Effector memory CD4-positive, alpha-beta T cell (primary cell): ENCODE measurements at regions not wholly inside any gene's neighbourhood (a gene's known extent, or its start where the extent isn't known, plus 50 kb on each side); places are given as distances from the start of the nearest gene placed in this dataset.

Source experiments
- DNase-seq, 3 donors: peaks; one replicate each; pipeline ENCODE4 v3.0.0-alpha.2; 2020
- H3K27ac ChIP-seq: 2 replicates; pipeline ENCODE4 v1.7.0; 2013; ENCODE audit warnings: mild to moderate bottlenecking, low read length, moderate library complexity; ENCODE audit not compliant: insufficient read depth, poor library complexity, severe bottlenecking
- H3K27me3 ChIP-seq: replicated peaks from 2 replicates; pipeline ENCODE4 v1.7.0; 2013; ENCODE audit warnings: mild to moderate bottlenecking, low read length; ENCODE audit not compliant: insufficient read depth, control insufficient read depth, poor library complexity, severe bottlenecking
- H3K36me3 ChIP-seq: 2 replicates; pipeline ENCODE4 v1.7.0; 2013; ENCODE audit warnings: mild to moderate bottlenecking, low read length, moderate library complexity; ENCODE audit not compliant: control insufficient read depth, insufficient read depth
- H3K4me1 ChIP-seq: 2 replicates; pipeline ENCODE4 v1.7.0; 2013; ENCODE audit warnings: low read length, mild to moderate bottlenecking; ENCODE audit not compliant: control insufficient read depth, insufficient read depth, poor library complexity, severe bottlenecking
- H3K4me3 ChIP-seq: 2 replicates; pipeline ENCODE4 v1.7.0; 2013; ENCODE audit warnings: low read length, low read depth, mild to moderate bottlenecking; ENCODE audit not compliant: insufficient read depth, poor library complexity, severe bottlenecking
- H3K9me3 ChIP-seq: 2 replicates; pipeline ENCODE4 v1.7.0; 2013; ENCODE audit warnings: mild to moderate bottlenecking, low read length, moderate library complexity; ENCODE audit not compliant: control insufficient read depth

DNA sequence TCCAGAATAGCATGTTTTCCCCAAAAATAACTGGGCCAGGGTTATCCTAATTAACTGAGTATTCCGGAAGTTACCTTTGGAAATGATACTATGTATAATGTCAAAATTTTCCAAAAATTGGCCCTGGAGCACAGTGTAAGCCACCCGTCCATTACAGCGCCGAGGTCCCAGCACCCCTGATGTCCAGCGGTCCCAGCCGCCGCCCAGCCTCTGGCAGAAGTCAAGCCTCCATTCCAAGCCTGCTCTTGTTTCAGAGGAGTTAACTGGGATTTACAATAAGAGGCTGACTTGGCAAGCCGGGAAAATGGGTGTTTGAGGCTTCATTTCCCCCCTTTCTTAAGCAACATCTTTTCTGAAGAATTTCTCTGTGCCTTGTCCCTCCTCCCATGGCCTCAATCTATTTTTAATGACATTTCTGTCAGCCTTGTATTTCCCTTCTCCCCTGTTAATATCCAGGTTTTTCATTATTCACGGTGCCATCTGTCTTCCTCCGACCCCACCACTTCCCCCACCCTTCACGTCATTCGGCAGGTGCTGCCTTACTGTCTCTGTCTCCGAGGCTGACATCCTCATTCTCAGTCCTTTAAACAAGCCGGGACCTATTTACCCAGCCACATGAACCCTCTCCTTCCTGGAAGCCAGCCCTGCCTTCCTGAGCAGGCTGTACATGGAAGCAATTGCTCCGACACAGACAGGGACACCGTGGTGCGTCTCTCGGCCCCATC lies 490.9 kb downstream of the NPHP4 start:
- Histone ChIP-seq H3K4me3 (no peak overlapping the region), H3K36me3 (no peaks in the 10 kb centered on the region), H3K9me3 (no peaks in the 10 kb centered on the region), H3K4me1 (no peaks in the 10 kb centered on the region), H3K27ac (no peak overlapping the region), H3K27me3 (no peaks in the 10 kb centered on the region)
- DNase-seq = no peak

DNA sequence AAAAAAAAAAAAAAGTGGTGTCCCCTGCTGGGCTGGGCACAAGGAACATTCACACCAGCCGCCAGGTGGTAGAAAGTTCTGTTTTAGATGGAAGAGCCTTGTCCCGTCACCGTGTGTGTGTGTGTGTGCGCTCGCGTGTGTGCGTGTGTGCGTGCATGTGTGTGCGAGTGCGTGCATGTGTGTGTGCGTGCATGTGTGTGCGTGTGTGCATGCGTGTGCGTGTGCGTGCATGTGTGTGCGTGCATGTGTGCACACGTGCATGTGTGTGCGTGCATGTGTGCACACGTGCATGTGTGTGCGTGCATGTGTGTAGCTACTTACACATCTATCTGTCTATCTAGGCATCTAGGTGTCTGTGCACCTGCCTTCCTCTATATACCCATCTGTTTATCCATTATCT lies 491.7 kb downstream of the NPHP4 start:
- no peak for DNase-seq
- Histone ChIP-seq H3K36me3 (no peaks in the 10 kb centered on the region), H3K4me1 (no peaks in the 10 kb centered on the region), H3K27ac (no peak overlapping the region), H3K4me3 (no peak overlapping the region), H3K9me3 (no peaks in the 10 kb centered on the region), H3K27me3 (no peaks in the 10 kb centered on the region)

DNA sequence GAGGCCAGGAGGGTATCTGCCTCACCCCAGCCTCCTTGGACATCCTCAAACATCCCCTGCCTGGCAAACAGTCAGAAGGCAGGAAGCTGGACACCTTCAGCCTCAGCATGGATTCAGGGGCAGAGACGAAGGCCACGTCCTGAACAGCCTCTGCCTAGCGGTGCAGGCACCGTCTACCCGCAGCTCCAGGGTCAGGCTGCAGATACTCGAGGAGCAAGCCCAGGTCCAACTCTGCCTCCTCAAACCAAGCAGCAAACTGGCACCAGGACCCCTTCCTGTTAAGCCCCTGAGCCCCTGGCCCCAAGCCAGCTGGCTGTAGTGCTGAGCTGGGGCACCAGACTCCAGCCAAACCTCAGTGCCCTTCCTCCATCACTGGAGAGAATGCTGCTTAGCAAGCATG lies 494.7 kb downstream of the NPHP4 start:
- no peak for DNase-seq
- no peaks in the 10 kb centered on the region for H3K36me3 ChIP-seq
- H3K9me3 ChIP-seq = no peaks in the 10 kb centered on the region
- no peaks in the 10 kb centered on the region for H3K4me1 ChIP-seq
- no peak overlapping the region for H3K4me3 ChIP-seq
- no peaks in the 10 kb centered on the region for H3K27me3 ChIP-seq
- no peak overlapping the region for H3K27ac ChIP-seq

GRCh38 chr1:5495596-5496410 lies 496.4 kb downstream of the NPHP4 start:
- H3K4me3 ChIP-seq = no peak overlapping the region
- DNase-seq = no peak

DNA sequence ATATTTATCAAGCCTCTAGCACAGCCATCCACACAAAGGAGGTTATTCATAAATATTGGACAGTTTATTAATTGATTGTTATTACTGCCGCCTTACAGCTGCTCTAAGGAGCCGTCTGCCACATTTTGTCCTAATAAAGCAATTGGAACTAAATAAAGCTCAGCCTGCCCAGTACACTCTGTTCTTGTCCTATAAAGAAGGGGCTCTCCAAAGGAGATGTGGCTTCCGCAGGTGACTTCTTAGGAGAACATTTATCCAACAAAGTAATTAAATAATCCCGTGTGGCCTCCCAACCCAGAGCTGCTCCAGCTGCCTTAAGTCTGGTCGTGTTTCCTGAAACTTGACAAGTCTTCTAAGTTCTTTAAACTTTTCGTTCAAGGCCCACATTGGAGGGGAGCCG lies 497.7 kb downstream of the NPHP4 start:
- no peak overlapping the region for H3K27ac ChIP-seq
- H3K4me1 ChIP-seq = no peaks in the 10 kb centered on the region

More at GRCh38 chr1:5495596-5496410, 496.4 kb downstream of the NPHP4 start:
- no peaks in the 10 kb centered on the region for H3K36me3 ChIP-seq
- no peaks in the 10 kb centered on the region for H3K9me3 ChIP-seq
- H3K27ac ChIP-seq = no peak overlapping the region
- no peaks in the 10 kb centered on the region for H3K4me1 ChIP-seq
- no peaks in the 10 kb centered on the region for H3K27me3 ChIP-seq

GRCh38 chr1:5493851-5494311 lies 498.3 kb downstream of the NPHP4 start:
- no peak for DNase-seq
- H3K4me1 ChIP-seq = no peaks in the 10 kb centered on the region
- no peaks in the 10 kb centered on the region for H3K36me3 ChIP-seq
- no peak overlapping the region for H3K4me3 ChIP-seq
- H3K27me3 ChIP-seq = no peaks in the 10 kb centered on the region
- no peak overlapping the region for H3K27ac ChIP-seq
- H3K9me3 ChIP-seq = no peaks in the 10 kb centered on the region

More for the DNA sequence above, 497.7 kb downstream of the NPHP4 start:
- no peaks in the 10 kb centered on the region for H3K36me3 ChIP-seq
- no peak overlapping the region for H3K4me3 ChIP-seq
- H3K9me3 ChIP-seq = no peaks in the 10 kb centered on the region
- DNase-seq = no peak
- H3K27me3 ChIP-seq = no peaks in the 10 kb centered on the region

GRCh38 chr1:5493275-5493674 lies 498.9 kb downstream of the NPHP4 start:
- H3K4me1 ChIP-seq = no peaks in the 10 kb centered on the region

DNA sequence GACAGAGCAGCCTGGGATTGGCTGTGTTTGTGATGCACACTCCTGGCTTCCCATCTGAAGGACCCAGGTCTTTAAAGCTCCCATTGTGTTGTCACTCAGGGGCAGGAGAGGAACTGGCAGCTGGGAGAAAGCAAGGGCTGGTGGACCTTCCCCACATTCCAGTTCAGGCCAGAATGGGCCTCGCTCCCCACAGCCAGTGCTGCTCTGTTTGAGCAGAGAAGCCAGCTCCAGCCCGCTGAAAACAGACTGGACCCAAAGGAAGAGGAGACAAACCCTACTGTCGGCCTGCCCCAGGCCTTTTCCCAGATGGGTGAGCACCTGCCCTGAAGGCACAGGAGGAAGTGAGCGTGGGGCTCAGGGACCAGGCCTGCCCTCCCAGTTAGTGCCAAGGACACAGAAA lies 499.4 kb downstream of the NPHP4 start:
- Histone ChIP-seq H3K36me3 (no peaks in the 10 kb centered on the region), H3K27me3 (no peaks in the 10 kb centered on the region), H3K9me3 (no peaks in the 10 kb centered on the region), H3K4me1 (no peaks in the 10 kb centered on the region), H3K27ac (no peak overlapping the region), H3K4me3 (no peak overlapping the region)
- no peak for DNase-seq

More at GRCh38 chr1:5493275-5493674, 498.9 kb downstream of the NPHP4 start:
- no peaks in the 10 kb centered on the region for H3K36me3 ChIP-seq
- no peak overlapping the region for H3K27ac ChIP-seq
- H3K9me3 ChIP-seq = no peaks in the 10 kb centered on the region
- H3K4me3 ChIP-seq = no peak overlapping the region
- H3K27me3 ChIP-seq = no peaks in the 10 kb centered on the region
- no peak for DNase-seq

- no peak overlapping the region for H3K27ac ChIP-seq
- H3K4me3 ChIP-seq = no peak overlapping the region
- H3K27me3 ChIP-seq = no peaks in the 10 kb centered on the region
- no peaks in the 10 kb centered on the region for H3K36me3 ChIP-seq
- H3K9me3 ChIP-seq = no peaks in the 10 kb centered on the region
- no peaks in the 10 kb centered on the region for H3K4me1 ChIP-seq
- no peak for DNase-seq
Measured at GRCh38 chr1:5491207-5491904, 500.9 kb downstream of the NPHP4 start.

DNA sequence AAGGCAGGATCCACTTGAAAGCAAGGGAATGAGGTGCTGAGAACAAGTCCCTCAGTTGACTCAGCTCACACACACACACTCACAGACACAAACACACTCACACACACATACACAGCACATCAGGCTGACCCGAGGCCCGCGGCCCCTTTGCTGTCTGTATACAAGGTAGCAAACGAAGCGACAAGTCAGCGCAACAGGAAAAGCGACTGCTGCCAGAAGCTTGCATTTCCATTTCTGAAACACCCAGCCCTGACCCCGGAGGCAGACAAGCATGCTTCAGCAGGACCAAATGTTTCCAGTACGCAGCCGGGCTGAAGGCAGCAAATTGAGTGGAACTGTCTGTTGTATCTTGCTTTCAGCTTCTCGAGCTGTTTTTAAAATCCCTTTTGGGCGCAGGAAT lies 501.6 kb downstream of the NPHP4 start:
- no peak overlapping the region for H3K4me3 ChIP-seq
- no peaks in the 10 kb centered on the region for H3K9me3 ChIP-seq
- no peak for DNase-seq
- no peaks in the 10 kb centered on the region for H3K4me1 ChIP-seq
- H3K27me3 ChIP-seq = no peaks in the 10 kb centered on the region
- H3K36me3 ChIP-seq = no peaks in the 10 kb centered on the region
- H3K27ac ChIP-seq = no peak overlapping the region
